Neuronal stem cell (in vitro differentiated cells): ENCODE measurements at regions not wholly inside any gene's neighbourhood (a gene's known extent, or its start where the extent isn't known, plus 50 kb on each side); places are given as distances from the start of the nearest gene placed in this dataset.

Source experiments
- DNase-seq: peaks from one replicate; pipeline ENCODE4 v3.0.0-alpha.2; 2013; ENCODE audit warnings: low spot score
- H2AFZ ChIP-seq: one replicate; pipeline ENCODE4 v1.6.1; 2013; ENCODE audit warnings: mild to moderate bottlenecking, low read length, inconsistent platforms
- H2AK5ac ChIP-seq: 2 replicates; pipeline ENCODE4 v1.6.1; 2013; ENCODE audit warnings: low read depth, mild to moderate bottlenecking, inconsistent platforms, low read length, moderate library complexity, mixed read lengths
- H2BK120ac ChIP-seq: 2 replicates; pipeline ENCODE4 v1.6.1; 2013; ENCODE audit warnings: low read depth, mild to moderate bottlenecking, inconsistent platforms, low read length, moderate library complexity, mixed read lengths
- H2BK12ac ChIP-seq: one replicate; pipeline ENCODE4 v1.6.1; 2013; ENCODE audit warnings: low read length, inconsistent platforms
- H2BK15ac ChIP-seq: 2 replicates; pipeline ENCODE4 v1.6.1; 2013; ENCODE audit warnings: mild to moderate bottlenecking, low read length, inconsistent platforms, mixed read lengths
- H2BK5ac ChIP-seq: one replicate; pipeline ENCODE4 v1.6.1; 2013; ENCODE audit warnings: inconsistent platforms, mild to moderate bottlenecking, low read length, moderate library complexity
- H3K14ac ChIP-seq: one replicate; pipeline ENCODE4 v1.6.1; 2013; ENCODE audit warnings: low read length, inconsistent platforms
- H3K18ac ChIP-seq: 2 replicates; pipeline ENCODE4 v1.6.1; 2013; ENCODE audit warnings: low read length, inconsistent platforms
- H3K23ac ChIP-seq: 2 replicates; pipeline ENCODE4 v1.6.1; 2013; ENCODE audit warnings: low read depth, mild to moderate bottlenecking, mixed read lengths, low read length, inconsistent platforms; ENCODE audit not compliant: poor library complexity
- H3K27ac ChIP-seq: replicated peaks from 3 replicates; pipeline ENCODE4 v1.5.1; 2013; ENCODE audit warnings: low read length, inconsistent platforms
- H3K27me3 ChIP-seq, 3 experiments: 2 replicates each; pipeline ENCODE4 v1.6.1; 2013; ENCODE audit warnings: low read length in 3 of 3, mild to moderate bottlenecking in 2 of 3, inconsistent platforms in 1 of 3, low read depth in 1 of 3, mixed read lengths in 1 of 3, moderate library complexity in 1 of 3; ENCODE audit not compliant: control insufficient read depth in 3 of 3, insufficient read depth in 3 of 3
- H3K36me3 ChIP-seq, 2 donors: replicated peaks in 1 of 2; 2 replicates each; pipeline ENCODE4 v1.6.1; 2013; ENCODE audit warnings: low read length in 2 of 2; ENCODE audit not compliant: control insufficient read depth in 2 of 2, insufficient read depth in 2 of 2
- H3K4ac ChIP-seq: 2 replicates; pipeline ENCODE4 v1.6.1; 2013; ENCODE audit warnings: inconsistent platforms, mild to moderate bottlenecking, low read length, moderate library complexity
- H3K4me1 ChIP-seq, 2 donors: 1 replicate in 1 of 2; 2 replicates in 1 of 2; pipeline ENCODE4 v1.6.1; 2013; ENCODE audit warnings: low read length in 2 of 2, low read depth in 1 of 2; ENCODE audit not compliant: control insufficient read depth in 2 of 2, insufficient read depth in 1 of 2
- H3K4me2 ChIP-seq: one replicate; pipeline ENCODE4 v1.6.1; 2013; ENCODE audit warnings: mild to moderate bottlenecking, low read length, inconsistent platforms; ENCODE audit not compliant: insufficient read depth, poor library complexity, severe bottlenecking
- H3K4me3 ChIP-seq, 2 donors: 2 replicates each; pipeline ENCODE4 v1.5.1; 2013; ENCODE audit warnings: low read length in 2 of 2, mild to moderate bottlenecking in 2 of 2, inconsistent platforms in 1 of 2, moderate library complexity in 1 of 2
- H3K79me1 ChIP-seq: one replicate; pipeline ENCODE4 v1.6.1; 2013; ENCODE audit warnings: low read depth, mild to moderate bottlenecking, inconsistent platforms, low read length, moderate library complexity
- H3K9ac ChIP-seq: one replicate; pipeline ENCODE4 v1.6.1; 2013; ENCODE audit warnings: mild to moderate bottlenecking, low read depth, low read length, inconsistent platforms; ENCODE audit not compliant: poor library complexity
- H3K9me3 ChIP-seq, 2 donors: replicated peaks in 1 of 2; 2 replicates each; pipeline versions ENCODE3 to v1.6.1; 2013; ENCODE audit warnings: low read length in 2 of 2, mild to moderate bottlenecking in 2 of 2, inconsistent platforms in 1 of 2, low read depth in 1 of 2, mixed read lengths in 1 of 2, moderate library complexity in 1 of 2; ENCODE audit not compliant: control insufficient read depth in 2 of 2, insufficient read depth in 1 of 2
- H4K8ac ChIP-seq: one replicate; pipeline ENCODE4 v1.6.1; 2013; ENCODE audit warnings: low read depth, mild to moderate bottlenecking, inconsistent platforms, low read length, moderate library complexity
- H4K91ac ChIP-seq: one replicate; pipeline ENCODE4 v1.6.1; 2013; ENCODE audit warnings: low read length, low read depth, mild to moderate bottlenecking, inconsistent platforms; ENCODE audit not compliant: poor library complexity
- WGBS, 2 donors: extraction: QIAGEN DNeasy Blood & Tissue Kit; methylation state at CpG; one replicate each; pipeline ENCODE4 v1.1.7; 2013; ENCODE audit warnings: missing lambda C conversion rate in 2 of 2, mixed read lengths in 1 of 2; ENCODE audit not compliant: insufficient read length in 2 of 2, insufficient replicate concordance in 1 of 2; ENCODE audit errors: extremely low coverage in 2 of 2; 5-methylcytosine and 5-hydroxymethylcytosine counted together

- no peak overlapping the region for H3K4me2 ChIP-seq
- H2AK5ac ChIP-seq = no peak overlapping the region
- no peaks in the 10 kb centered on the region for H3K36me3 ChIP-seq
- no peak overlapping the region for H3K4me3 ChIP-seq
- no peak overlapping the region for H3K14ac ChIP-seq
- H3K9ac ChIP-seq = no peak overlapping the region
- H3K27me3 ChIP-seq = no peaks in the 10 kb centered on the region
- H3K4ac ChIP-seq = no peak overlapping the region
- H3K4me1 ChIP-seq = no peaks in the 10 kb centered on the region
- WGBS, 2 donors = no CpG with 5 or more reads among the region's 1 CpG
- H3K23ac ChIP-seq = no peak overlapping the region
- no peaks in the 10 kb centered on the region for H3K79me1 ChIP-seq
- H3K18ac ChIP-seq = no peak overlapping the region
- H2BK5ac ChIP-seq = no peak overlapping the region
- DNase-seq = no peak
- H2BK120ac ChIP-seq = no peak overlapping the region
- H2BK12ac ChIP-seq = no peak overlapping the region
- H2AFZ ChIP-seq = no peak overlapping the region
- no peak overlapping the region for H4K91ac ChIP-seq
- peaks cover 0 to 1% of the 10 kb centered on the region in 2 donors for H3K9me3 ChIP-seq
- H3K27ac ChIP-seq = no peak overlapping the region
- H2BK15ac ChIP-seq = no peak overlapping the region
- no peak overlapping the region for H4K8ac ChIP-seq
Measured at GRCh38 chr5:145293716-145294115, 541.4 kb downstream of the PRELID2 start.

DNA sequence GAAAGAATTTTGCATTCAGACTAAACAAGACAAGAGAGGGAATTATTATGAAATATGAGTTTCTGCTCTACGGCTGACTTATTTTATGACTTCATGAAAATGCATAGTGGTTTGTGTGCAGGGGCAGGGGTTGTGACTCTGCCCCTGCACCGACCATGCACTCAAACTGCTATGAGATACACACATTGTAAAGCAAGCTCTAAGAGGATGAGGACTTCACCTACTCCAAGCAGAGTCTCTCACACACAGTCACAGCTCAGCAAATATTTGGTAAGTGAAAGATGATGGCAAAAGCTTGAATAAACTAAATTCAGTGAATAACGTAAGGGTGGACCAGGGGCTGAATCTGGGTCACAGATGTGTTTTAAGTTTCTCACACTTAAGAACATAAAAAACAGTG is 542.9 kb downstream of the PRELID2 start:
- H3K9me3 ChIP-seq = no peaks in the 10 kb centered on the region
- H2AFZ ChIP-seq = no peak overlapping the region
- no peak overlapping the region for H3K27ac ChIP-seq
- H3K9ac ChIP-seq = no peak overlapping the region
- H3K18ac ChIP-seq = no peak overlapping the region
- H3K14ac ChIP-seq = no peak overlapping the region
- H3K36me3 ChIP-seq = no peaks in the 10 kb centered on the region
- no peak overlapping the region for H2AK5ac ChIP-seq
- no peak overlapping the region for H4K8ac ChIP-seq
- no CpG with 5 or more reads among the region's 3 CpGs for WGBS, 2 donors
- no peak overlapping the region for H2BK12ac ChIP-seq
- no peak overlapping the region for H3K4ac ChIP-seq
- H3K4me2 ChIP-seq = no peak overlapping the region
- no peak overlapping the region for H2BK5ac ChIP-seq
- H2BK15ac ChIP-seq = no peak overlapping the region
- no peak overlapping the region for H2BK120ac ChIP-seq
- H3K4me3 ChIP-seq = no peak overlapping the region
- no peak overlapping the region for H3K23ac ChIP-seq
- H3K27me3 ChIP-seq = no peaks in the 10 kb centered on the region
- no peak overlapping the region for H4K91ac ChIP-seq
- H3K4me1 ChIP-seq = no peaks in the 10 kb centered on the region
- DNase-seq = no peak
- no peaks in the 10 kb centered on the region for H3K79me1 ChIP-seq

- no peaks in the 10 kb centered on the region for H3K79me1 ChIP-seq
- no peaks in the 10 kb centered on the region for H3K27me3 ChIP-seq
- H3K4me2 ChIP-seq = no peak overlapping the region
- H3K9ac ChIP-seq = no peak overlapping the region
- no peak overlapping the region for H2BK5ac ChIP-seq
- H3K4me3 ChIP-seq = no peak overlapping the region
- H3K4me1 ChIP-seq = peaks cover 0 to 2% of the 10 kb centered on the region in 2 donors
- H2AFZ ChIP-seq = no peak overlapping the region
- H3K14ac ChIP-seq = no peak overlapping the region
- no peak overlapping the region for H3K18ac ChIP-seq
- H4K91ac ChIP-seq = no peak overlapping the region
- H3K27ac ChIP-seq = no peak overlapping the region
- H3K4ac ChIP-seq = no peak overlapping the region
- H2BK15ac ChIP-seq = no peak overlapping the region
- no peak overlapping the region for H2BK120ac ChIP-seq
- no CpG with 5 or more reads among the region's 3 CpGs for WGBS, 2 donors
- H2BK12ac ChIP-seq = no peak overlapping the region
- no peak overlapping the region for H3K23ac ChIP-seq
- no peak overlapping the region for H2AK5ac ChIP-seq
- H3K9me3 ChIP-seq = no peaks in the 10 kb centered on the region
- no peak for DNase-seq
- H4K8ac ChIP-seq = no peak overlapping the region
- no peaks in the 10 kb centered on the region for H3K36me3 ChIP-seq
Measured at GRCh38 chr5:145283141-145283810, 551.9 kb downstream of the PRELID2 start.

DNA sequence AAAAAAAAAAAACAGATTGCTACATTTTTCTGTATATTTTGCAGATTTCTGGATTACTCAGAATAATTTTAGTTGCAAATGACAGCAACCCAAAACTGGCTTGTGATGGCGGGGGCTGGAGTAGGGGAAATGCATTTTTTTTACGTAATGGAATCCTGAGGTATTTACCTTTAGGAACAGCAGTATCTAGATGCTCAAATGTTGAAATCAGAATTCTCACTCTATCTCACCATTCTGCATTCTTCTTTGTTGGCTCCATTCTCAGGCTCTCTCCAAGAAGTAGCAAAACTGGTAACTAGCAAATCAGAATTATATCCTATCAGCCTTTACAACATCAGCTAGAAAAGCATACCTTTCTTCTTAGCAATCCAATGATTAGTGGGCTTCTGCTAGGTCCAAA is 554.3 kb downstream of the PRELID2 start:
- H2BK15ac ChIP-seq = no peak overlapping the region
- no peak overlapping the region for H3K18ac ChIP-seq
- no peak overlapping the region for H2BK120ac ChIP-seq
- H3K9me3 ChIP-seq = no peaks in the 10 kb centered on the region
- peaks cover 0 to 2% of the 10 kb centered on the region in 2 donors for H3K4me1 ChIP-seq
- no peak overlapping the region for H3K27ac ChIP-seq
- no peak overlapping the region for H3K4me3 ChIP-seq
- no peak overlapping the region for H2AK5ac ChIP-seq
- no peak overlapping the region for H2AFZ ChIP-seq
- H2BK12ac ChIP-seq = no peak overlapping the region
- H3K23ac ChIP-seq = no peak overlapping the region
- no peak overlapping the region for H2BK5ac ChIP-seq
- no peak overlapping the region for H3K4me2 ChIP-seq
- no peak overlapping the region for H4K91ac ChIP-seq
- H3K36me3 ChIP-seq = no peaks in the 10 kb centered on the region
- no CpG with 5 or more reads among the region's 2 CpGs for WGBS, 2 donors
- no peak overlapping the region for H4K8ac ChIP-seq
- H3K9ac ChIP-seq = no peak overlapping the region
- H3K14ac ChIP-seq = no peak overlapping the region
- no peaks in the 10 kb centered on the region for H3K27me3 ChIP-seq
- H3K4ac ChIP-seq = no peak overlapping the region
- no peak for DNase-seq
- no peaks in the 10 kb centered on the region for H3K79me1 ChIP-seq
